ENCODE measurements at regions not wholly inside any gene's neighbourhood (a gene's known extent, or its start where the extent isn't known, plus 50 kb on each side); places are given as distances from the start of the nearest gene placed in this dataset.

GRCh38 chrX:4936315-4936714 is 1222.9 kb upstream of the PRKX start (continued):
- TF ChIP-seq CEBPB (IDR thresholded peaks at IDR 0.05; ENCODE audit: borderline replicate concordance in 1 of 2, low read depth in 2 of 2, low read length in 2 of 2): no peak

DNA sequence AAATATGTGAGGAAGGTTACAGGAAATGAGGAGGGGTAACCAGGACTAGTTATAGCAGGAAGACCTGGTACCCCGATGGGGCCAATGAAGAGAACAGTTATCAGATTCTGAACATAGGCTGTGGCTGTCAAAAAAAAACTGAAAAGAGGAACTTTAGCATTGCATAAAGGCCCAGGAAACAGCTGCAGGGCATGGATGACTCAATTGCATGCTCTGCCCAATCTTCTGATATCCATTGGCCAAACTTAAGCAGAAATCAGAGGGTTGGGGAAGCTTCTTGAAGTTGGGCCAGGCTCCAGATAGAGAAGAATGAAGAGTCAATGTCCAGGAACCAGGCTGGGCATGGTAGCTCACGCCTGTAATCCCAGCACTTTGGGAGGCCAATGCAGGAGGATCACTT is 1222.4 kb upstream of the PRKX start:
- no TSS peak for BruUV-seq (replicated peaks)
- RAD21 ChIA-PET (ENCODE audit: unreplicated experiment): no interaction called here
- no peak for DNase-seq (ENCODE audit: low read depth, low spot score)
- TF ChIP-seq CREB1 (IDR thresholded peaks at IDR 0.05; ENCODE audit: low read depth): no peak
- TF ChIP-seq TCF7 (IDR thresholded peaks at IDR 0.05; ENCODE audit: borderline replicate concordance): no peak
- no peak for TF ChIP-seq ETV6 (conservative IDR thresholded peaks at IDR 0.05 in 1 of 2, IDR thresholded peaks at IDR 0.05 in 1 of 2; ENCODE audit: borderline replicate concordance in 1 of 2, low read depth in 1 of 2)
- no peak for TF ChIP-seq NFXL1 (IDR thresholded peaks at IDR 0.05; ENCODE audit: borderline replicate concordance)
- TF ChIP-seq FOS (IDR thresholded peaks at IDR 0.05; ENCODE audit: borderline replicate concordance, extremely low read depth, insufficient read length): no peak
- TF ChIP-seq, protein P1, sequence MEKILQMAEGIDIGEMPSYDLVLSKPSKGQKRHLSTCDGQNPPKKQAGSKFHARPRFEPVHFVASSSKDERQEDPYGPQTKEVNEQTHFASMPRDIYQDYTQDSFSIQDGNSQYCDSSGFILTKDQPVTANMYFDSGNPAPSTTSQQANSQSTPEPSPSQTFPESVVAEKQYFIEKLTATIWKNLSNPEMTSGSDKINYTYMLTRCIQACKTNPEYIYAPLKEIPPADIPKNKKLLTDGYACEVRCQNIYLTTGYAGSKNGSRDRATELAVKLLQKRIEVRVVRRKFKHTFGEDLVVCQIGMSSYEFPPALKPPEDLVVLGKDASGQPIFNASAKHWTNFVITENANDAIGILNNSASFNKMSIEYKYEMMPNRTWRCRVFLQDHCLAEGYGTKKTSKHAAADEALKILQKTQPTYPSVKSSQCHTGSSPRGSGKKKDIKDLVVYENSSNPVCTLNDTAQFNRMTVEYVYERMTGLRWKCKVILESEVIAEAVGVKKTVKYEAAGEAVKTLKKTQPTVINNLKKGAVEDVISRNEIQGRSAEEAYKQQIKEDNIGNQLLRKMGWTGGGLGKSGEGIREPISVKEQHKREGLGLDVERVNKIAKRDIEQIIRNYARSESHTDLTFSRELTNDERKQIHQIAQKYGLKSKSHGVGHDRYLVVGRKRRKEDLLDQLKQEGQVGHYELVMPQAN (conservative IDR thresholded peaks at IDR 0.05): no peak
- TF ChIP-seq RELB (IDR thresholded peaks at IDR 0.05; ENCODE audit: low read depth): no peak
- TF ChIP-seq RELA (IDR thresholded peaks at IDR 0.05; ENCODE audit: borderline replicate concordance, partially characterized antibody): no peak
- no peak for TF ChIP-seq ZNF622 (IDR thresholded peaks at IDR 0.05)
- TF ChIP-seq POLR2AphosphoS2 (IDR thresholded peaks at IDR 0.05; ENCODE audit: low read depth, low read length): no peak
- TF ChIP-seq ELK1 (IDR thresholded peaks at IDR 0.05; ENCODE audit: low read depth, low read length): no peak
- TF ChIP-seq NR2C1 (IDR thresholded peaks at IDR 0.05): no peak
- no peak for TF ChIP-seq NFIC (IDR thresholded peaks at IDR 0.05; ENCODE audit: low read depth, low read length)
- TF ChIP-seq SUPT20H (IDR thresholded peaks at IDR 0.05; ENCODE audit: borderline replicate concordance, control insufficient read depth, low read depth, low read length): no peak
- TF ChIP-seq KAT2A (conservative IDR thresholded peaks at IDR 0.05; ENCODE audit: control insufficient read depth, low read depth, low read length): no peak
- no peak for TF ChIP-seq STAT1 (conservative IDR thresholded peaks at IDR 0.05)

More for the DNA sequence above, 1222.4 kb upstream of the PRKX start:
- Histone ChIP-seq H3K27ac (ENCODE audit: control insufficient read depth, insufficient read depth) (no peak overlapping the region), H3K4me3 (no peak overlapping the region), H3K4me1 (ENCODE audit: control insufficient read depth, insufficient read depth, low read length) (no peaks in the 10 kb centered on the region), H3K9ac (ENCODE audit: control insufficient read depth, insufficient read depth, low read length) (no peak overlapping the region), H3K27me3 (replicated peaks in 1 of 2; ENCODE audit: control insufficient read depth in 2 of 2, insufficient read depth in 2 of 2, low read length in 1 of 2) (no peaks in the 10 kb centered on the region), H3K4me2 (ENCODE audit: control insufficient read depth, insufficient read depth) (no peak overlapping the region), H3K36me3 (ENCODE audit: control insufficient read depth in 2 of 2, insufficient read depth in 2 of 2, low read length in 1 of 2) (no peaks in the 10 kb centered on the region), H2AFZ (ENCODE audit: control insufficient read depth, low read depth, low read length) (no peak overlapping the region), H4K20me1 (ENCODE audit: control insufficient read depth, insufficient read depth) (no peaks in the 10 kb centered on the region), H3K9me3 (replicated peaks; ENCODE audit: control insufficient read depth, insufficient read depth, low read length) (no peaks in the 10 kb centered on the region; the same call in 2 of the 3 replicates), H3K79me2 (ENCODE audit: control insufficient read depth, insufficient read depth, low read length) (no peaks in the 10 kb centered on the region)
- POLR2A ChIA-PET: no interaction called here
- CTCF ChIA-PET: no interaction called here
- SMC1A ChIA-PET (ENCODE audit: uncharacterized antibody, unreplicated experiment): interaction anchor here (0.6 to 1.5 kb wide), 2 partner anchors 21 to 24 kb away, joined by 3 read pairs; no protein-coding TSS in a partner anchor
- FAIRE-seq (no peak), ATAC-seq (no peak)
- intact Hi-C loops (cut with micrococcal nuclease; ENCODE audit: unreplicated experiment): no loop called here
- 3% methylated on average over 2 of the region's 2 CpGs for WGBS (ENCODE audit: insufficient coverage, insufficient replicate concordance, low lambda C conversion rate, missing lambda C conversion rate)
- in situ Hi-C loops (cut with MboI): no loop called here

Data from GM12878 (cell line).